ENCODE measurements at regions not wholly inside any gene's neighbourhood (a gene's known extent, or its start where the extent isn't known, plus 50 kb on each side); places are given as distances from the start of the nearest gene placed in this dataset.

DNA sequence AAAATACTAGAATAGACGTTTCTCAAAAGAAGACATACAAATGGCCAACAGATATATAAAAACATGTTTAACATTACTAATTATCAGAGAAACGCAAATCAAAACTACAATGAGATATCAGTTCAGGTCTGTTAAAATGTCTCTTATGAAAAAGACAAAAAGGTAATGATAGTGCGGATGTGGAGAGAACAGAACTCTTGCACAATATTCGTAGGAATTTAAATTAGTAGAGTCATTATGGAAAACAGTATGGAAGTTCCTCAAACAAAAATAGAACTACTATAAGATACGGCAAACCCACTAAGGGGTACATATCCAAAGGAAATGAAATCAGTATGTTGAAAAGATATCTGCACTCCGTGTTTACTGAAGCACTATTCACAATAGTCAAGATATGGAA, 167.5 kb upstream of the CWC22 start:
- TF ChIP-seq, protein P1, sequence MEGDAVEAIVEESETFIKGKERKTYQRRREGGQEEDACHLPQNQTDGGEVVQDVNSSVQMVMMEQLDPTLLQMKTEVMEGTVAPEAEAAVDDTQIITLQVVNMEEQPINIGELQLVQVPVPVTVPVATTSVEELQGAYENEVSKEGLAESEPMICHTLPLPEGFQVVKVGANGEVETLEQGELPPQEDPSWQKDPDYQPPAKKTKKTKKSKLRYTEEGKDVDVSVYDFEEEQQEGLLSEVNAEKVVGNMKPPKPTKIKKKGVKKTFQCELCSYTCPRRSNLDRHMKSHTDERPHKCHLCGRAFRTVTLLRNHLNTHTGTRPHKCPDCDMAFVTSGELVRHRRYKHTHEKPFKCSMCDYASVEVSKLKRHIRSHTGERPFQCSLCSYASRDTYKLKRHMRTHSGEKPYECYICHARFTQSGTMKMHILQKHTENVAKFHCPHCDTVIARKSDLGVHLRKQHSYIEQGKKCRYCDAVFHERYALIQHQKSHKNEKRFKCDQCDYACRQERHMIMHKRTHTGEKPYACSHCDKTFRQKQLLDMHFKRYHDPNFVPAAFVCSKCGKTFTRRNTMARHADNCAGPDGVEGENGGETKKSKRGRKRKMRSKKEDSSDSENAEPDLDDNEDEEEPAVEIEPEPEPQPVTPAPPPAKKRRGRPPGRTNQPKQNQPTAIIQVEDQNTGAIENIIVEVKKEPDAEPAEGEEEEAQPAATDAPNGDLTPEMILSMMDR (IDR thresholded peaks at IDR 0.05; ENCODE audit: low read length, missing control alignments): no peak
- DNase-seq (ENCODE audit: low read depth): no peak
- no peak overlapping the region for H3K4me3 ChIP-seq (replicated peaks; ENCODE audit: low read depth, low read length)

DNA sequence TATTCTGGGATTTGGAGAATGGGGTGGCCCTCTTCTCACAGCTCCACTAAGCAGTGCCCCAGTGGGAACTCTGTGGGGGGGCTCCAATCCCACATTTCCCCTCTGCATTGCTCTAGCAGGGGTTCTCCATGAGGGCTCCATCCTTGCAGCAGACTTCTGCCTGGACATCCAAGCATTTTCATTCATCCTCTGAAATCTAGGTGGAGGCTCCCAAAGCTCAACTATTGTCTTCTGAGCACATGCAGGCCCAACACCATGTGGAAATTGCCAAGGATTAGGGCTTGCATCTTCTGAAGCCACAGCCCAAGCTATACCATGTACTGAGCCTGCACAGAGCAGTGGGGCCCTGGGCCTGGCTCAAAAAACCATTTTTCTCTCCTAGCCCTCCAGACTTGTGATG, 162.4 kb upstream of the CWC22 start:
- TF ChIP-seq, protein P1 (IDR thresholded peaks at IDR 0.05; ENCODE audit: low read length, missing control alignments): no peak
- DNase-seq (ENCODE audit: low read depth): no peak
- H3K4me3 ChIP-seq (replicated peaks; ENCODE audit: low read depth, low read length): no peak overlapping the region

DNA sequence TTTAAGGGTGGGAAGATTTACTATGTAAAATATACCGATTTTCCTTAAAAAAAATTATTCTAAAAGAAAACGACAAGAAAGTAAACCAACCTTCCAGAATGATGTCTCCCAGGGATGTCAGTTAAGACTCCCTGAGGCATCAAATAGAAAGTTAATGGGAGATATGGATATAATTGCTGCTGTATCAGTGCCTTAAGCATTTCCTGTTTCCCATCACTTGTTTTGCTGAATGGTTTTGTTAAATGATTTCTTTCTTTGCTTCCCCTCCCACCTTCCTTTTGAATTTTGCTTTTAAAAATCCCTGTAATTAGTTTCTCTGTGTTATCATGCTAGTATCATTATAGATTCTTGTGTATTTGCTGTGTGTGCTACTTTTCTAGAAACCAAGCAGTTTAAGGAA, 154.3 kb upstream of the CWC22 start:
- no peak overlapping the region for H3K4me3 ChIP-seq (replicated peaks; ENCODE audit: low read depth, low read length)
- TF ChIP-seq, protein P1 (IDR thresholded peaks at IDR 0.05; ENCODE audit: low read length, missing control alignments): no peak
- DNase-seq (ENCODE audit: low read depth): no peak

DNA sequence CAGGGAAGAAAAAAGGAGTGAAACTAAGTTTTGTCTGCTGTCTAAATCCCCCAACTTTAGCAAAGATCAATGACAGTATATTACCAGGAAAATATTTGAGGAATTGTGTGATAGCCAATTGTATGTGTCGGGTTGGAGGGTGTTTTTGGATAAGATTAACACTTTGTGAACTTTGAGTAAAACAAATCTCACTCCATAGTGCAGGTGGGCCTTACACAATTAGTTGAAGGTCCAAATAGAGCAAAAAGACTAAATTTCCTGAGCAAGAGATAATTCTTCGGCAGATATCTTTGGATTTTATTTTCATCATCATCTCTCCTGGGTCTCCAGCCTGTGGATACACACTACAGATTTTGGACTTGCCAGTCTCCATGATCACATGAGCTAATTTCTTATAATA, 152.8 kb upstream of the CWC22 start:
- TF ChIP-seq, protein P1 (IDR thresholded peaks at IDR 0.05; ENCODE audit: low read length, missing control alignments): no peak
- no peak for DNase-seq (ENCODE audit: low read depth)
- H3K4me3 ChIP-seq (replicated peaks; ENCODE audit: low read depth, low read length): no peak overlapping the region

DNA sequence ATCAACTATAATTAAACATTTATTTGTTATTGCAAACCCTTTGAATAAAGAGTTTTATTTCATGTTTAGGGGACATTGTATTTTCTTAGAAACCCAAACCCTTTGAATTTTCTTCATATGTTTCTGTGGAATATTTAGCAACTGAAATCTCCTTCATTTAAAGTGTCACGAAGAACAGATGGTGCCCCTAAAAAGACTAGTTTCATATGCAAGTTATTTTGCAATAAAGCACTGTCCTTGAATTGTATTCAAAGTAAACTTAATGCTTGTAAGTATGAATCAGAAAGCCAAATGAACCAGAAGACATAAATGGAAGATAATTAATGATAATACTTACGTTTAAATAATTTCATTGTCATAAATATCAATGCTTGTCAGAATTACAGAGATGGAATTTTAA, 151.9 kb upstream of the CWC22 start:
- H3K4me3 ChIP-seq (replicated peaks; ENCODE audit: low read depth, low read length): no peak overlapping the region
- TF ChIP-seq, protein P1 (IDR thresholded peaks at IDR 0.05; ENCODE audit: low read length, missing control alignments): no peak
- DNase-seq (ENCODE audit: low read depth): no peak

DNA sequence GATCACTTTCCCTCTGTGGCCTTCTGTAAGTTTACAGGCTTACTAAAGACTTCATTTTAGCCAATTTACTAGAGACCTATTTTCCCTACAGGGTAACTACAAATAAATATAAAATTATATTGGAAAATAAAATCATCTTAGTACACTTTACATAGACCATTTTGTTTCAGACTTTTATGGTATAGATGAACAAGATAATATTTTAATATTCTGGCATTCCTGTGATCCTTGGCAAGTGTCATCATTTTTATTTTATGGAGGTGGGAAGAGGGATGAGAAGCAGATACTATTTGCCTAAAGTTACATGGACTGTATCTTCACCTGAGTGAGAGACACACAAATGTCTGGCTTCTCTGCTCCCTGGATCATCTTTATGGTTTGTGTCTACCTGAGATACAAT, 149.6 kb upstream of the CWC22 start:
- DNase-seq (ENCODE audit: low read depth): no peak
- TF ChIP-seq, protein P1 (IDR thresholded peaks at IDR 0.05; ENCODE audit: low read length, missing control alignments): no peak
- no peak overlapping the region for H3K4me3 ChIP-seq (replicated peaks; ENCODE audit: low read depth, low read length)

DNA sequence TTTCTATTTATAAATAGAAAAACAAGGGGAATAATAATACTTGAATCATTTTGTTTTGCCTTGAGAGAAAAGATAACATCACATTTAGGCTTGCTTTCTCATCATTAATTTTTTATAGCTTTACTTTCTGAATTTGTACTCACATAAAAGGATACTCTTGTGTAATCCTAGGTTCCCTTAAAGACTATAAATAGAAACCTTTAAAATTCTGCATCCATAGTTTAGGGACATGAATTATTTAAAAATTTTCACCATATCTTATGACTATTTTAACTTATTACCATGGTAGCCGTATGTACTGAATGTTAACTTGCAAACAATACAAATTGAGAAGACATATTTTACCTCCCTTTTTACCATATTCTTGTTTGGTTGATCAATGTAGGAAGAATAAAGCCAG, 143.5 kb upstream of the CWC22 start:
- no peak overlapping the region for H3K4me3 ChIP-seq (replicated peaks; ENCODE audit: low read depth, low read length)
- TF ChIP-seq, protein P1 (IDR thresholded peaks at IDR 0.05; ENCODE audit: low read length, missing control alignments): no peak
- no peak for DNase-seq (ENCODE audit: low read depth)
